H9 (cell line): ENCODE measurements at regions not wholly inside any gene's neighbourhood (a gene's known extent, or its start where the extent isn't known, plus 50 kb on each side); places are given as distances from the start of the nearest gene placed in this dataset.

Experiments used
- DNase-seq: peaks from one replicate; pipeline ENCODE4 v3.0.0-alpha.2; 2017
- H2AFZ ChIP-seq: one replicate; pipeline ENCODE4 v1.6.1; 2013; ENCODE audit warnings: mild to moderate bottlenecking, low read length, control low read depth, moderate library complexity
- H2AK5ac ChIP-seq: 2 replicates; pipeline ENCODE4 v1.6.1; 2013; ENCODE audit warnings: low read length, control low read depth, mixed read lengths; ENCODE audit not compliant: insufficient read length
- H2BK120ac ChIP-seq: one replicate; pipeline ENCODE4 v1.6.1; 2013; ENCODE audit warnings: low read depth, mild to moderate bottlenecking, low read length, control low read depth, inconsistent platforms; ENCODE audit not compliant: poor library complexity, severe bottlenecking
- H2BK12ac ChIP-seq: 2 replicates; pipeline ENCODE4 v1.6.1; 2013; ENCODE audit warnings: low read length, control low read depth, mixed read lengths, low read depth; ENCODE audit not compliant: insufficient read length
- H2BK15ac ChIP-seq: 2 replicates; pipeline ENCODE4 v1.6.1; 2013; ENCODE audit warnings: low read depth, low read length, control low read depth
- H2BK20ac ChIP-seq: one replicate; pipeline ENCODE4 v1.6.1; 2013; ENCODE audit warnings: low read depth, mild to moderate bottlenecking, low read length, control low read depth, inconsistent platforms; ENCODE audit not compliant: poor library complexity, severe bottlenecking
- H2BK5ac ChIP-seq: 2 replicates; pipeline ENCODE4 v1.6.1; 2013; ENCODE audit warnings: low read length, control low read depth, mixed read lengths; ENCODE audit not compliant: insufficient read length
- H3K14ac ChIP-seq: 2 replicates; pipeline ENCODE4 v1.6.1; 2013; ENCODE audit warnings: low read length, control low read depth; ENCODE audit not compliant: insufficient read depth
- H3K18ac ChIP-seq: 2 replicates; pipeline ENCODE4 v1.6.1; 2013; ENCODE audit warnings: low read depth, mild to moderate bottlenecking, mixed read lengths, low read length, control low read depth; ENCODE audit not compliant: insufficient read length
- H3K23ac ChIP-seq: 2 replicates; pipeline ENCODE4 v1.6.1; 2013; ENCODE audit warnings: low read length, control low read depth, mixed read lengths, low read depth; ENCODE audit not compliant: insufficient read length
- H3K23me2 ChIP-seq: 2 replicates; pipeline ENCODE4 v1.6.1; 2013; ENCODE audit warnings: low read depth, mild to moderate bottlenecking, mixed read lengths, low read length, control low read depth; ENCODE audit not compliant: insufficient read length, poor library complexity, severe bottlenecking
- H3K27ac ChIP-seq: 2 replicates; pipeline ENCODE4 v1.5.1; 2013; ENCODE audit warnings: low read length, control low read depth, mixed read lengths, low read depth; ENCODE audit not compliant: insufficient read length
- H3K27me3 ChIP-seq: 2 replicates; pipeline ENCODE4 v1.6.1; 2013; ENCODE audit warnings: low read length, control low read depth, inconsistent platforms; ENCODE audit not compliant: insufficient read depth
- H3K4ac ChIP-seq: 2 replicates; pipeline ENCODE4 v1.6.1; 2013; ENCODE audit warnings: low read depth, mild to moderate bottlenecking, control low read depth, inconsistent platforms, low read length, moderate library complexity
- H3K4me1 ChIP-seq: 2 replicates; pipeline ENCODE4 v1.6.1; 2013; ENCODE audit warnings: low read length, control low read depth, inconsistent platforms; ENCODE audit not compliant: insufficient read depth
- H3K4me2 ChIP-seq: 2 replicates; pipeline ENCODE4 v1.6.1; 2013; ENCODE audit warnings: low read length, control low read depth, mixed read lengths; ENCODE audit not compliant: insufficient read length, insufficient read depth
- H3K56ac ChIP-seq: 2 replicates; pipeline ENCODE4 v1.6.1; 2013; ENCODE audit warnings: low read depth, mild to moderate bottlenecking, mixed read lengths, low read length, control low read depth; ENCODE audit not compliant: insufficient read length
- H3K79me1 ChIP-seq: 2 replicates; pipeline ENCODE4 v1.6.1; 2013; ENCODE audit warnings: low read depth, mild to moderate bottlenecking, moderate library complexity, low read length, control low read depth, inconsistent platforms; ENCODE audit not compliant: insufficient read depth, poor library complexity, severe bottlenecking
- H3K79me2 ChIP-seq: 2 replicates; pipeline ENCODE4 v1.6.1; 2013; ENCODE audit warnings: low read length, control low read depth, inconsistent platforms; ENCODE audit not compliant: insufficient read depth
- H3K9ac ChIP-seq: 2 replicates; pipeline ENCODE4 v1.6.1; 2013; ENCODE audit warnings: low read length, control low read depth, mixed read lengths; ENCODE audit not compliant: insufficient read length; ENCODE audit errors: extremely low read depth
- H3K9me3 ChIP-seq: one replicate; pipeline ENCODE4 v1.6.1; 2013; ENCODE audit warnings: low read depth, low read length, inconsistent platforms; ENCODE audit not compliant: control insufficient read depth
- H3T11ph ChIP-seq: one replicate; pipeline ENCODE4 v1.6.1; 2013; ENCODE audit warnings: mild to moderate bottlenecking, low read length, control low read depth, inconsistent platforms
- H4K20me1 ChIP-seq: one replicate; pipeline ENCODE4 v1.6.1; 2013; ENCODE audit not compliant: control insufficient read depth, insufficient read length, insufficient read depth
- H4K5ac ChIP-seq: 2 replicates; pipeline ENCODE4 v1.6.1; 2013; ENCODE audit warnings: low read depth, mild to moderate bottlenecking, mixed read lengths, low read length, control low read depth; ENCODE audit not compliant: insufficient read length
- H4K8ac ChIP-seq: replicated peaks from 2 replicates; pipeline ENCODE4 v1.6.1; 2013; ENCODE audit warnings: low read length, control low read depth, mixed read lengths, low read depth; ENCODE audit not compliant: insufficient read length
- H4K91ac ChIP-seq: 2 replicates; pipeline ENCODE4 v1.6.1; 2013; ENCODE audit warnings: low read depth, mild to moderate bottlenecking, moderate library complexity, mixed read lengths, low read length, control low read depth; ENCODE audit not compliant: insufficient read length
- H3K27ac Mint-ChIP-seq, 3 experiments: 2 replicates in 2 of 3; 3 replicates in 1 of 3; pipeline ENCODE4 v1.8.0; 2020 to 2021; ENCODE audit warnings: mixed read lengths in 3 of 3, mild to moderate bottlenecking in 1 of 3, moderate library complexity in 1 of 3
- H3K27me3 Mint-ChIP-seq: 2 replicates; pipeline ENCODE4 v1.8.0; 2021; ENCODE audit warnings: low read depth, mild to moderate bottlenecking, moderate library complexity, mixed read lengths
- H3K36me3 Mint-ChIP-seq, 3 experiments: 2 replicates in 2 of 3; 3 replicates in 1 of 3; pipeline ENCODE4 v1.8.0; 2020 to 2021; ENCODE audit warnings: low read depth in 3 of 3, mixed read lengths in 3 of 3; ENCODE audit not compliant: insufficient read depth in 1 of 3
- H3K4me1 Mint-ChIP-seq, 2 experiments: 2 replicates each; pipeline ENCODE4 v1.8.0; 2020; ENCODE audit warnings: mixed read lengths in 2 of 2
- H3K4me3 Mint-ChIP-seq, 2 experiments: 2 replicates in 1 of 2; 3 replicates in 1 of 2; pipeline ENCODE4 v1.8.0; 2020 to 2021; ENCODE audit warnings: mild to moderate bottlenecking in 2 of 2, mixed read lengths in 2 of 2, moderate library complexity in 1 of 2
- H3K9me3 Mint-ChIP-seq, 2 experiments: 2 replicates in 1 of 2; 3 replicates in 1 of 2; pipeline ENCODE4 v1.8.0; 2020; ENCODE audit warnings: mild to moderate bottlenecking in 2 of 2, mixed read lengths in 2 of 2, moderate library complexity in 1 of 2
- CTCF ChIP-seq: fragments of 200-600 bp; sonication (generic); conservative IDR thresholded peaks from 3 replicates; pipeline ENCODE4 v1.8.0; 2021; ENCODE audit warnings: antibody characterized with exemption, mild to moderate bottlenecking
- WGBS: extraction: QIAGEN DNeasy Blood & Tissue Kit; methylation state at CpG from one replicate; pipeline ENCODE4 v1.1.7; 2013; ENCODE audit warnings: missing lambda C conversion rate, low lambda C conversion rate, mixed read lengths; ENCODE audit not compliant: insufficient read length; ENCODE audit errors: extremely low coverage; 5-methylcytosine and 5-hydroxymethylcytosine counted together

DNA sequence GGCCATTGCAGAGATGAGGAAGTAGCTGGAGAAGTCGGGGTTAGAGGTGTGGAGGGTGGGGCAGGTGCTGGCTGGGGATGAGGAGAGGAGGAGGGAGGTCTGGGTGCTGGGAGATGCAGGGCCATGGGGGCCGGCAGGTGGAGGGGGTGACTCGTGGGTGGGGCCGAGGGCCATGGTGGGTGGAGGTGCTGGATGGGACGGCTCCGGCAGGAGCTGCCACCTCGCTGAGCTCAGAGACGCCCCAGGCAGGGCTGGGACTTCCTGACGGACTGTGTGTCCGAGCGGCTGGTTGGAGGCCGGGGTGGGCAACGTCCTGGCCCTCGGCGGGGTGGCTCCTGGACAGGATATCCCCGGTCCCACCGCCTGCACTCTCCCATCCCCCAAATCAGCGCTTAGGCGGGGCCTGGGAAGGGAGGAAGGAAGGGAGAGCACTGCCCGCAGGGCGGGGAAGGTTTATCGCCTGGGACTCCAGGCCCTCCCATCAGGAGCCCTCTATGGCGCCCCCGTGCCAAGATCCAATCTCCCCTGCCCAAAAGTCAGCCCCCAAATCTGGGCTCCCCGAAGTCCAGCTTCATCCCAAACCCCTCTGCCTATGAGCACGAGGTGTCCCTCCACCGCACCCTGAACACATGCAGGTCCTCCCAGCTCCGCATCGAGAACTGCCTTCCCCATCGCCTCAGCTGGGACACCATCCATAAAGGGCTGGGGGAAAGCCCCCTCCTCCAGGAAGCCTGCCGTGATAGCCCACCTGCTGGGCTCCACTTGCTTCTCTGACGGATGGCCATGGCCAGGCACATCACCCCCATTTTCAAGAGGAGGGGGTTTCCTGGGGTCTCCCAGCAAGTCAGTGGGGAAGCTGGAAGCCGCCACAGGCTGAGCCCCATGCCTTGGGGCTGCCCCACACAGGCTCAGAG, 58.3 kb upstream of the NOTCH1 start:
- Mint-ChIP-seq H3K27me3 (peaks cover 6% of the 10 kb centered on the region), H3K4me1 (peaks cover 13 to 45% of the 10 kb centered on the region in 2 experiments), H3K36me3 (peaks cover 0 to 7% (median 0%) of the 10 kb centered on the region in 3 experiments; a peak in 1 of 7 replicates), H3K4me3 (no peak overlapping the region; a peak in 1 of 5 replicates), H3K9me3 (peaks cover 0 to 8% of the 10 kb centered on the region in 2 experiments; a peak in 1 of 5 replicates), H3K27ac (peak overlapping the region in 1 of 3 experiments; percentile 53; a peak in 2 of 7 replicates)
- no peak overlapping the region for H3T11ph ChIP-seq
- H3K9ac ChIP-seq = no peak overlapping the region
- H3K4me1 ChIP-seq = no peaks in the 10 kb centered on the region
- no peak overlapping the region for H3K27ac ChIP-seq
- H2BK12ac ChIP-seq = no peak overlapping the region
- no peak for DNase-seq
- H3K4me2 ChIP-seq = no peak overlapping the region
- H2BK20ac ChIP-seq = no peak overlapping the region
- H3K9me3 ChIP-seq = no peaks in the 10 kb centered on the region
- H4K5ac ChIP-seq = no peak overlapping the region
- no peak overlapping the region for H2BK5ac ChIP-seq
- H4K8ac ChIP-seq = no peak overlapping the region
- H3K23ac ChIP-seq = no peak overlapping the region
- H3K14ac ChIP-seq = no peak overlapping the region
- H3K56ac ChIP-seq = no peak overlapping the region
- no peak overlapping the region for H2AK5ac ChIP-seq
- no peak for TF ChIP-seq CTCF
- no peak overlapping the region for H3K4ac ChIP-seq
- H3K18ac ChIP-seq = no peak overlapping the region
- no peaks in the 10 kb centered on the region for H4K20me1 ChIP-seq
- no peak overlapping the region for H2BK120ac ChIP-seq
- H4K91ac ChIP-seq = no peak overlapping the region
- H3K27me3 ChIP-seq = no peaks in the 10 kb centered on the region
- no peak overlapping the region for H2AFZ ChIP-seq
- no peak overlapping the region for H2BK15ac ChIP-seq
- no CpG with 5 or more reads among the region's 33 CpGs for WGBS
- H3K23me2 ChIP-seq = no peaks in the 10 kb centered on the region
- no peaks in the 10 kb centered on the region for H3K79me1 ChIP-seq
- no peaks in the 10 kb centered on the region for H3K79me2 ChIP-seq
